ENCODE measurements at regions not wholly inside any gene's neighbourhood (a gene's known extent, or its start where the extent isn't known, plus 50 kb on each side); places are given as distances from the start of the nearest gene placed in this dataset.

DNA sequence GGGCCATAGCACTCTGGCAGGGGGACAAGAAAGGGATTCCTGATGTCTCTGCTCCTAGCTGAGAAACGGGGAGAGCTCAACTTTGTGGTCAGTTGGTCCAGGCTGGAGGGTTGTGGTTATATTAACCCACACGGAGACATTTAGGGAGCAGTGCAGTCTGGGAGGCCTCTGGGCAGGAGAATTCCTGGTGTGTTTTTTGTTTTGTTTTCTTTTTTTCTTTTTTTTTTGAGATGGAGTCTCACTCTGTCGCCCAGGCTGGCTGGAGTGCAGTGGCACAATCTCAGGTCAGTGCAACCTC lies 88.0 kb upstream of the SHISAL1 start:
- H3F3A ChIP-seq (ENCODE audit: low read depth): no peaks in the 10 kb centered on the region
- peaks cover 7% of the 10 kb centered on the region for H3K27me3 Mint-ChIP-seq (ENCODE audit: insufficient read depth, low read depth)
- H3K27ac Mint-ChIP-seq: no peak overlapping the region
- no peak overlapping the region for H3K4me3 Mint-ChIP-seq
- no peaks in the 10 kb centered on the region for H3K4me1 ChIP-seq
- H3K9ac ChIP-seq: no peak overlapping the region
- H3K27ac ChIP-seq: no peak overlapping the region
- no peaks in the 10 kb centered on the region for H4K20me1 ChIP-seq (ENCODE audit: low read depth)
- DNase-seq (ENCODE audit: low spot score): no peak
- no peak overlapping the region for H3K4me3 ChIP-seq
- no peaks in the 10 kb centered on the region for H3K79me2 ChIP-seq (ENCODE audit: low read depth)
- H3K36me3 Mint-ChIP-seq: no peaks in the 10 kb centered on the region
- no peaks in the 10 kb centered on the region for H3K36me3 ChIP-seq
- H3K9me3 ChIP-seq (ENCODE audit: low read depth): no peaks in the 10 kb centered on the region
- peaks cover 13% of the 10 kb centered on the region for H3K4me1 Mint-ChIP-seq
- H3K4me2 ChIP-seq: no peak overlapping the region
- H2AFZ ChIP-seq (replicated peaks): no peak overlapping the region
- no peaks in the 10 kb centered on the region for H3K9me3 Mint-ChIP-seq
- H3K27me3 ChIP-seq: no peaks in the 10 kb centered on the region
- TF ChIP-seq, protein P1, sequence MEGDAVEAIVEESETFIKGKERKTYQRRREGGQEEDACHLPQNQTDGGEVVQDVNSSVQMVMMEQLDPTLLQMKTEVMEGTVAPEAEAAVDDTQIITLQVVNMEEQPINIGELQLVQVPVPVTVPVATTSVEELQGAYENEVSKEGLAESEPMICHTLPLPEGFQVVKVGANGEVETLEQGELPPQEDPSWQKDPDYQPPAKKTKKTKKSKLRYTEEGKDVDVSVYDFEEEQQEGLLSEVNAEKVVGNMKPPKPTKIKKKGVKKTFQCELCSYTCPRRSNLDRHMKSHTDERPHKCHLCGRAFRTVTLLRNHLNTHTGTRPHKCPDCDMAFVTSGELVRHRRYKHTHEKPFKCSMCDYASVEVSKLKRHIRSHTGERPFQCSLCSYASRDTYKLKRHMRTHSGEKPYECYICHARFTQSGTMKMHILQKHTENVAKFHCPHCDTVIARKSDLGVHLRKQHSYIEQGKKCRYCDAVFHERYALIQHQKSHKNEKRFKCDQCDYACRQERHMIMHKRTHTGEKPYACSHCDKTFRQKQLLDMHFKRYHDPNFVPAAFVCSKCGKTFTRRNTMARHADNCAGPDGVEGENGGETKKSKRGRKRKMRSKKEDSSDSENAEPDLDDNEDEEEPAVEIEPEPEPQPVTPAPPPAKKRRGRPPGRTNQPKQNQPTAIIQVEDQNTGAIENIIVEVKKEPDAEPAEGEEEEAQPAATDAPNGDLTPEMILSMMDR (IDR thresholded peaks at IDR 0.05): no peak
- no peak for TF ChIP-seq EZH2phosphoT487 (IDR thresholded peaks at IDR 0.05)
- no peak for TF ChIP-seq EZH2 (IDR thresholded peaks at IDR 0.05)

DNA sequence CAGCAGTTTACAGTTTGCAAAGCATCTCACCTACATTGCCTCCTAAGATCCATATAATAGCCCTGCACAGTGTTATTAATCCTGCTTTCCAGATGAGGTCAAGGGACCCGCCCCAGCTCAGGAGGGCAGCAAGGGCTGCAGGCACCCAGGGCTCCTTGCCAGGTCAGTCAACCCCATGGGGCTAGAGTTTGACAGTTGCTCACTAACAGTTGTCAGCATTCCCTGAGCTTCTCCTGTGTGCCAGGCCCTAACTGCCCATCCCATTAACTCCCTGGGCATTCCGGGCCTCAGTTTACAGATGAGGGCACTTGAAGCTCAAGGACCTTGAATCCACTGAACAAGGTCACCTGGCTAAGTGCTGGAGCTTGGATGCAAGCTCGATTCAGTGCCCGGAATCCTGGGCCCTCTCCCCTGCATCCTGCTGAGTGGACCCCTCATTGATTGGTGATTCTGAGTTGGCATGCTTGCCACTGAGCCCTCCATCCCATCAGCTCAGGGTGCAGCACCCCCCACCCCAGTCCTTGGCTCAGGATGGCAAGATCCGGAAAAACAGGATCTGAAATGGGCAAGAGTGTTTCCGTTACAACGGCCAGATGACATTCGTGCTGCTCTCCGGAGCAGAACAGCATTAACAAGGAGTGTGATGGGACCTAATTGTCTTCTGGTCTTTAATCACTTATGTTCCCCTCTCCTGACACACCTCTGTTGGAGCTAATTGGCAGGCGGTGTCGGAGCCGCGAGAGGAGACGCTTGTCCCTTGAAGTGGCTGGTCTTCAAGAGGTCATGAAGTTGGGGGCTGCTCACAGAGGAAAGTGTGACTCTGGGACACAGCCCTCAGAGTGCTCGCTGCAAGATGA lies 87.4 kb upstream of the SHISAL1 start:
- Mint-ChIP-seq H3K4me1 (peaks cover 17% of the 10 kb centered on the region), H3K27me3 (ENCODE audit: insufficient read depth, low read depth) (peaks cover 7% of the 10 kb centered on the region), H3K4me3 (no peak overlapping the region), H3K9me3 (no peaks in the 10 kb centered on the region), H3K36me3 (no peaks in the 10 kb centered on the region), H3K27ac (no peak overlapping the region)
- TF ChIP-seq EZH2 (IDR thresholded peaks at IDR 0.05): no peak
- TF ChIP-seq EZH2phosphoT487 (IDR thresholded peaks at IDR 0.05): no peak
- TF ChIP-seq, protein P1 (IDR thresholded peaks at IDR 0.05): no peak
- no peak overlapping the region for H3K4me2 ChIP-seq
- no peaks in the 10 kb centered on the region for H3F3A ChIP-seq (ENCODE audit: low read depth)
- no peak overlapping the region for H3K9ac ChIP-seq
- H4K20me1 ChIP-seq (ENCODE audit: low read depth): no peaks in the 10 kb centered on the region
- no peaks in the 10 kb centered on the region for H3K9me3 ChIP-seq (ENCODE audit: low read depth)
- no peak overlapping the region for H3K27ac ChIP-seq
- no peaks in the 10 kb centered on the region for H3K27me3 ChIP-seq
- DNase-seq (ENCODE audit: low spot score): no peak
- no peaks in the 10 kb centered on the region for H3K4me1 ChIP-seq
- H2AFZ ChIP-seq (replicated peaks): no peak overlapping the region
- no peaks in the 10 kb centered on the region for H3K36me3 ChIP-seq
- H3K79me2 ChIP-seq (ENCODE audit: low read depth): no peaks in the 10 kb centered on the region
- H3K4me3 ChIP-seq: no peak overlapping the region

DNA sequence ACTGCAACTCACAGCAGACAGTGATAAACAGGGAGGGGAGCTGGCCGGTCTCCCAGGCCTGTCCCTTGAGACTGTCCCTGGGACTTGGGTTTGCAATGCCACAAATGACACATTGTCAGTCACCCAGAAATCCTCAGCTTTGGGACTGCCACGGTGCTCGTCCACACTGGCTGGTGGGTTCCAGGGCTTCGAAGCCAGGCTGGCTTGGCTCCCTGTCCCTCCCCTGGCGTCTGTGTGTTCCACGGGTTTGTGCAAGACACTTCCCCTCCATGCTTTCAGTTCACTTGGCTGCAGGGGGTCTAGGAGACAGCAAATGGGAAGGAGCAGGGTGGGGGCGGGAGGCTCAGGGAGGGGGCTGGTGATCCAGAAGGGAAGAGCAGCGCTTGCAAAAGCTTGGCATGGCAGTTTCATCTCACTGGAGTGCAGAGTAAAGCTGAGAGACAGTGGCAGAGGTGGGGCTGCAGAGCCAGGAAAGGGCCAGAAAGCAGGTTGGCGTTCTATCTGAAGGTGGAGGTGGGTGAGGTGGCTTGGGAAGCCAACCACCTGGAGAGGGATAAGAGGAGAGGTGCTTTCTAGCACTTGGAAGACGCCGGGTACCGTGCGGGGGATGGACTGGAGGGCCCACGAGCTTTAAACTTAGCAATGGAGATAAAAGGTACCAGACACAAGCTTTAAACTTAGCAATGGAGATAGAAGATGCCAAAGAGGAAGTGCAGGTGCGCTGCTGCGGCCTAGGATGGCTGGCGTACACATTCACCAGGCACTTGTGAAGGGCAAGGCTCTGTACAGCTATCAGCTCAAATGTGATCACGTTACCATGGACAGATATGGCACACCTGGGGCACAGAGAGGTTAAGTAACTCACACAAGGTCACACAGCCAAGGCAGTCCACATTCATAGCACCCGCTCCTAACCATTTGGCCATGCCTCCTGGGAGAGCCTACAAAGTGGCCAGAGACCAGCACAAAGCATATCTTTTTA lies 86.4 kb upstream of the SHISAL1 start:
- Histone ChIP-seq H3K4me1 (no peaks in the 10 kb centered on the region), H3K36me3 (no peaks in the 10 kb centered on the region), H3K27ac (no peak overlapping the region), H3F3A (ENCODE audit: low read depth) (no peaks in the 10 kb centered on the region), H4K20me1 (ENCODE audit: low read depth) (no peaks in the 10 kb centered on the region), H3K4me3 (no peak overlapping the region), H2AFZ (replicated peaks) (no peak overlapping the region), H3K79me2 (ENCODE audit: low read depth) (no peaks in the 10 kb centered on the region), H3K4me2 (no peak overlapping the region), H3K9me3 (ENCODE audit: low read depth) (no peaks in the 10 kb centered on the region), H3K27me3 (no peaks in the 10 kb centered on the region), H3K9ac (no peak overlapping the region)
- H3K27me3 Mint-ChIP-seq (ENCODE audit: insufficient read depth, low read depth): peaks cover 7% of the 10 kb centered on the region
- no peaks in the 10 kb centered on the region for H3K9me3 Mint-ChIP-seq
- H3K27ac Mint-ChIP-seq: no peak overlapping the region
- no peak for DNase-seq (ENCODE audit: low spot score)
- H3K4me1 Mint-ChIP-seq: peaks cover 17% of the 10 kb centered on the region
- TF ChIP-seq, protein P1 (IDR thresholded peaks at IDR 0.05): no peak
- TF ChIP-seq EZH2phosphoT487 (IDR thresholded peaks at IDR 0.05) (no peak), EZH2 (IDR thresholded peaks at IDR 0.05) (no peak)
- no peak overlapping the region for H3K4me3 Mint-ChIP-seq
- H3K36me3 Mint-ChIP-seq: no peaks in the 10 kb centered on the region

All from neural progenitor cell (in vitro differentiated cells).